H1 (cell line): ENCODE measurements at regions not wholly inside any gene's neighbourhood (a gene's known extent, or its start where the extent isn't known, plus 50 kb on each side); places are given as distances from the start of the nearest gene placed in this dataset.

Experiments
- CTCF ChIA-PET: fragments of 300-600 bp; sonication (Branson Sonifier 250); formaldehyde crosslinking; loops from one replicate; lab custom pipeline; 2021; ENCODE audit not compliant: partially characterized antibody; lab: Charles Lee
- POLR2A ChIA-PET: fragments of 300-600 bp; sonication (Branson Sonifier 250); formaldehyde crosslinking; loops from one replicate; lab custom pipeline; 2021; ENCODE audit warnings: inconsistent platforms; ENCODE audit not compliant: partially characterized antibody; lab: Charles Lee
- DNase-seq, 2 experiments: peaks; one replicate each; pipeline versions ENCODE4 v3.0.0 to v3.0.0-alpha.2; 2010 to 2022; ENCODE audit warnings: low spot score in 2 of 2, low read depth in 1 of 2, mixed read lengths in 1 of 2
- FAIRE-seq: peaks from 2 replicates; lab custom pipeline; 2011; peaks lifted over from hg19 to GRCh38; lab: Jason Lieb, UNC
- H2AFZ ChIP-seq: 2 replicates; pipeline ENCODE4 v1.8.1; 2012; ENCODE audit warnings: low read length, inconsistent platforms
- H2AK5ac ChIP-seq: 2 replicates; pipeline ENCODE4 v1.6.1; 2013; ENCODE audit warnings: low read depth, low read length
- H2BK120ac ChIP-seq: replicated peaks from 2 replicates; pipeline ENCODE3; 2013; ENCODE audit warnings: low read depth, low read length, inconsistent platforms
- H2BK12ac ChIP-seq: 2 replicates; pipeline ENCODE4 v1.6.1; 2013; ENCODE audit warnings: low read depth, low read length
- H2BK15ac ChIP-seq: 2 replicates; pipeline ENCODE4 v1.6.1; 2013; ENCODE audit warnings: low read length
- H2BK20ac ChIP-seq: 2 replicates; pipeline ENCODE4 v1.6.1; 2013; ENCODE audit warnings: low read length
- H2BK5ac ChIP-seq: 2 replicates; pipeline ENCODE4 v1.6.1; 2013; ENCODE audit warnings: low read depth, low read length
- H3K14ac ChIP-seq: 2 replicates; pipeline ENCODE4 v1.6.1; 2013; ENCODE audit warnings: inconsistent platforms; ENCODE audit not compliant: insufficient read length
- H3K18ac ChIP-seq: 2 replicates; pipeline ENCODE4 v1.6.1; 2013; ENCODE audit warnings: low read length; ENCODE audit errors: extremely low read depth
- H3K23ac ChIP-seq: 2 replicates; pipeline ENCODE4 v1.6.1; 2013; ENCODE audit warnings: inconsistent platforms; ENCODE audit not compliant: insufficient read length
- H3K23me2 ChIP-seq: 2 replicates; pipeline ENCODE4 v1.6.1; 2013; ENCODE audit warnings: low read depth, low read length
- H3K27ac ChIP-seq: 2 replicates; pipeline ENCODE4 v1.6.1; 2011; ENCODE audit warnings: low read depth, low read length, inconsistent platforms
- H3K27me3 ChIP-seq, 4 experiments: replicated peaks in 1 of 4; 1 replicate in 1 of 4; 2 replicates in 3 of 4; pipeline versions ENCODE4 v1.6.1 to v1.8.1; 2011 to 2013; ENCODE audit warnings: low read length in 3 of 4, mild to moderate bottlenecking in 3 of 4, inconsistent platforms in 2 of 4, mixed read lengths in 2 of 4, moderate library complexity in 1 of 4; ENCODE audit not compliant: control insufficient read depth in 3 of 4, insufficient read depth in 3 of 4; ENCODE audit errors: extremely low read depth in 1 of 4
- H3K36me3 ChIP-seq, 4 experiments: 2 replicates each; pipeline versions ENCODE4 v1.6.1 to v1.8.1; 2011 to 2013; ENCODE audit warnings: mild to moderate bottlenecking in 4 of 4, low read length in 3 of 4, moderate library complexity in 2 of 4, control low read depth in 1 of 4, inconsistent platforms in 1 of 4; ENCODE audit not compliant: insufficient read depth in 4 of 4, control insufficient read depth in 2 of 4
- H3K4ac ChIP-seq: replicated peaks from 2 replicates; pipeline ENCODE3; 2013; ENCODE audit warnings: low read length, low read depth, mixed read lengths, inconsistent platforms; ENCODE audit not compliant: insufficient read length
- H3K4me1 ChIP-seq, 4 experiments: replicated peaks in 1 of 4; 1 replicate in 1 of 4; 2 replicates in 3 of 4; pipeline versions ENCODE4 v1.6.1 to v1.8.1; 2011 to 2013; ENCODE audit warnings: low read length in 3 of 4, inconsistent platforms in 2 of 4, mixed read lengths in 1 of 4; ENCODE audit not compliant: insufficient read depth in 4 of 4, control insufficient read depth in 3 of 4
- H3K4me2 ChIP-seq, 2 experiments: 2 replicates each; pipeline versions ENCODE4 v1.6.1 to v1.8.1; 2011 to 2013; ENCODE audit warnings: low read depth in 2 of 2, low read length in 2 of 2, control low read depth in 1 of 2, inconsistent platforms in 1 of 2, mild to moderate bottlenecking in 1 of 2; ENCODE audit not compliant: insufficient read depth in 1 of 2
- H3K4me3 ChIP-seq, 4 experiments: fragments of 200-600, 300-600 bp in 1 of 4; sonication (generic), shearing (Covaris generic), sonication (Bioruptor Twin) in 1 of 4; 2 replicates each; pipeline versions ENCODE4 v1.5.1 to v1.8.1; 2011 to 2016; ENCODE audit warnings: low read length in 4 of 4, low read depth in 3 of 4, control low read depth in 2 of 4, inconsistent platforms in 2 of 4, mild to moderate bottlenecking in 2 of 4, mixed read lengths in 1 of 4, moderate library complexity in 1 of 4; ENCODE audit not compliant: insufficient read depth in 2 of 4; ENCODE audit errors: extremely low read depth in 1 of 4
- H3K56ac ChIP-seq: replicated peaks from 2 replicates; pipeline ENCODE3; 2013; ENCODE audit warnings: low read depth, mild to moderate bottlenecking, mixed read lengths, low read length, inconsistent platforms; ENCODE audit not compliant: insufficient read length
- H3K79me1 ChIP-seq: 2 replicates; pipeline ENCODE4 v1.6.1; 2013; ENCODE audit warnings: low read depth, low read length, control low read depth
- H3K79me2 ChIP-seq, 2 experiments: 2 replicates each; pipeline versions ENCODE4 v1.6.1 to v1.8.1; 2012 to 2013; ENCODE audit warnings: low read length in 2 of 2, mild to moderate bottlenecking in 2 of 2, inconsistent platforms in 1 of 2; ENCODE audit not compliant: insufficient read depth in 2 of 2, control insufficient read depth in 1 of 2
- H3K9ac ChIP-seq, 4 experiments: replicated peaks in 1 of 4; 1 replicate in 1 of 4; 2 replicates in 3 of 4; pipeline versions ENCODE4 v1.6.1 to v1.8.1; 2011 to 2013; ENCODE audit warnings: low read depth in 3 of 4, low read length in 3 of 4, control low read depth in 2 of 4, mild to moderate bottlenecking in 2 of 4, moderate library complexity in 2 of 4, inconsistent platforms in 1 of 4; ENCODE audit errors: extremely low read depth in 1 of 4
- H3K9me3 ChIP-seq, 2 experiments: 2 replicates each; pipeline versions ENCODE4 v1.6.1 to v1.8.1; 2012 to 2013; ENCODE audit warnings: mild to moderate bottlenecking in 2 of 2, moderate library complexity in 2 of 2, control low read depth in 1 of 2, inconsistent platforms in 1 of 2, low read depth in 1 of 2, low read length in 1 of 2, mixed read lengths in 1 of 2; ENCODE audit not compliant: insufficient read depth in 2 of 2
- H4K20me1 ChIP-seq, 2 experiments: replicated peaks in 1 of 2; 2 replicates each; pipeline versions ENCODE3 to v1.8.1; 2011 to 2013; ENCODE audit warnings: inconsistent platforms in 2 of 2, low read length in 2 of 2, mild to moderate bottlenecking in 1 of 2; ENCODE audit not compliant: insufficient read depth in 2 of 2, control insufficient read depth in 1 of 2
- H4K5ac ChIP-seq: 2 replicates; pipeline ENCODE4 v1.6.1; 2013; ENCODE audit warnings: low read length, low read depth, mixed read lengths, inconsistent platforms; ENCODE audit not compliant: insufficient read length
- H4K8ac ChIP-seq: 2 replicates; pipeline ENCODE4 v1.8.0; 2013; ENCODE audit warnings: mild to moderate bottlenecking, moderate library complexity, low read length, inconsistent platforms; ENCODE audit not compliant: insufficient read depth; ENCODE audit errors: extremely low read depth
- H4K91ac ChIP-seq: replicated peaks from 2 replicates; pipeline ENCODE3; 2013; ENCODE audit warnings: low read length, mixed read lengths, inconsistent platforms; ENCODE audit not compliant: insufficient read length
- EP300 ChIP-seq, 2 experiments: IDR thresholded peaks; 1 replicate in 1 of 2; 2 replicates in 1 of 2; pipeline ENCODE4 v1.6.1; 2011 to 2012; ENCODE audit warnings: low read depth in 2 of 2, low read length in 2 of 2, mild to moderate bottlenecking in 2 of 2, borderline replicate concordance in 1 of 2, inconsistent platforms in 1 of 2, moderate library complexity in 1 of 2
- JUND ChIP-seq: IDR thresholded peaks from 2 replicates; pipeline ENCODE4 v1.6.1; 2011; ENCODE audit warnings: mild to moderate bottlenecking, improper control_type of control experiment, low read length
- SRF ChIP-seq: IDR thresholded peaks from 2 replicates; pipeline ENCODE4 v1.6.1; 2011; ENCODE audit warnings: mild to moderate bottlenecking, low read depth, low read length, moderate library complexity
- WGBS, 2 experiments: shearing (Covaris generic) in 1 of 2; methylation state at CpG; one replicate each; pipeline versions ENCODE4 v1.1.6 to v1.1.7; 2013 to 2015; ENCODE audit warnings: low lambda C conversion rate in 2 of 2, mixed read lengths in 2 of 2, inconsistent platforms in 1 of 2, low coverage in 1 of 2, missing lambda C conversion rate in 1 of 2; ENCODE audit not compliant: insufficient replicate concordance in 2 of 2, insufficient coverage in 1 of 2, insufficient read length in 1 of 2; ENCODE audit errors: extremely low coverage in 1 of 2, missing lambda C conversion rate in 1 of 2; 5-methylcytosine and 5-hydroxymethylcytosine counted together

- Histone ChIP-seq H3K18ac (no peak overlapping the region), H4K20me1 (no peaks in the 10 kb centered on the region), H3K23me2 (no peaks in the 10 kb centered on the region), H4K5ac (no peak overlapping the region), H3K9me3 (no peaks in the 10 kb centered on the region), H3K9ac (no peak overlapping the region), H3K14ac (no peak overlapping the region), H3K79me2 (no peaks in the 10 kb centered on the region), H3K27ac (no peak overlapping the region), H2BK120ac (no peak overlapping the region), H3K4me2 (no peak overlapping the region), H2AFZ (no peak overlapping the region), H2BK5ac (no peak overlapping the region), H4K8ac (peak overlapping the region; percentile 60; the same call in 1 of the 2 replicates), H3K27me3 (0 out of 7 replicates have a peak, but pooled peaks cover 0 to 2% (median 0%) of the 10 kb centered on the region in 4 experiments), H3K56ac (no peak overlapping the region), H2AK5ac (no peak overlapping the region), H4K91ac (no peak overlapping the region), H3K23ac (no peak overlapping the region), H2BK12ac (no peak overlapping the region), H3K79me1 (no peaks in the 10 kb centered on the region), H3K4ac (no peak overlapping the region), H2BK15ac (no peak overlapping the region), H2BK20ac (no peak overlapping the region), H3K4me1 (peaks cover 0 to 2% (median 0%) of the 10 kb centered on the region in 4 experiments; a peak in 1 of 7 replicates), H3K36me3 (no peaks in the 10 kb centered on the region), H3K4me3 (no peak overlapping the region)
- CTCF ChIA-PET: interaction anchor here (0.6 to 1.9 kb wide), 7 partner anchors 8 to 99 kb away, joined by 3 to 6 read pairs (median 3); no protein-coding TSS in a partner anchor
- FAIRE-seq (no peak), DNase-seq (no peak)
- no peak for TF ChIP-seq EP300 (IDR thresholded peaks at IDR 0.05; ENCODE audit: borderline replicate concordance in 1 of 2, low read depth in 2 of 2, low read length in 2 of 2)
- TF ChIP-seq SRF: no peak
- no peak for TF ChIP-seq JUND
- WGBS, 2 experiments: 79% methylated on average over 8 of the region's 8 CpGs; no CpG with 5 or more reads in 1 of the 2 experiments
- POLR2A ChIA-PET: interaction anchor here (1.3 kb wide), 1 partner anchor 67 kb away, joined by 3 read pairs; no protein-coding TSS in a partner anchor
These were observed 60.1 kb upstream of the PCSK6 start for GRCh38 chr15:101549647-101550046.
